Mammary epithelial cell (primary cell): ENCODE measurements at regions not wholly inside any gene's neighbourhood (a gene's known extent, or its start where the extent isn't known, plus 50 kb on each side); places are given as distances from the start of the nearest gene placed in this dataset.

Experiments
- EZH2 ChIP-seq: IDR thresholded peaks from 2 replicates; pipeline ENCODE4 v1.6.1; 2012; ENCODE audit warnings: low read length, inconsistent platforms, borderline replicate concordance
- TF ChIP-seq, protein P1 (sequence below), 2 donors: IDR thresholded peaks in 1 of 2; conservative IDR thresholded peaks in 1 of 2; 2 replicates each; pipeline ENCODE4 v1.5.1; 2011 to 2012; ENCODE audit warnings: inconsistent platforms in 2 of 2, low read length in 2 of 2, mild to moderate bottlenecking in 2 of 2, control low read depth in 1 of 2, low read depth in 1 of 2; ENCODE audit not compliant: insufficient read depth in 1 of 2; ENCODE audit errors: extremely low read depth in 1 of 2

- TF ChIP-seq, protein P1, sequence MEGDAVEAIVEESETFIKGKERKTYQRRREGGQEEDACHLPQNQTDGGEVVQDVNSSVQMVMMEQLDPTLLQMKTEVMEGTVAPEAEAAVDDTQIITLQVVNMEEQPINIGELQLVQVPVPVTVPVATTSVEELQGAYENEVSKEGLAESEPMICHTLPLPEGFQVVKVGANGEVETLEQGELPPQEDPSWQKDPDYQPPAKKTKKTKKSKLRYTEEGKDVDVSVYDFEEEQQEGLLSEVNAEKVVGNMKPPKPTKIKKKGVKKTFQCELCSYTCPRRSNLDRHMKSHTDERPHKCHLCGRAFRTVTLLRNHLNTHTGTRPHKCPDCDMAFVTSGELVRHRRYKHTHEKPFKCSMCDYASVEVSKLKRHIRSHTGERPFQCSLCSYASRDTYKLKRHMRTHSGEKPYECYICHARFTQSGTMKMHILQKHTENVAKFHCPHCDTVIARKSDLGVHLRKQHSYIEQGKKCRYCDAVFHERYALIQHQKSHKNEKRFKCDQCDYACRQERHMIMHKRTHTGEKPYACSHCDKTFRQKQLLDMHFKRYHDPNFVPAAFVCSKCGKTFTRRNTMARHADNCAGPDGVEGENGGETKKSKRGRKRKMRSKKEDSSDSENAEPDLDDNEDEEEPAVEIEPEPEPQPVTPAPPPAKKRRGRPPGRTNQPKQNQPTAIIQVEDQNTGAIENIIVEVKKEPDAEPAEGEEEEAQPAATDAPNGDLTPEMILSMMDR (conservative IDR thresholded peaks at IDR 0.05 in 1 of 2, IDR thresholded peaks at IDR 0.05 in 1 of 2; ENCODE audit: extremely low read depth in 1 of 2, insufficient read depth in 1 of 2, low read depth in 1 of 2, low read length in 2 of 2), result no peak
- TF ChIP-seq EZH2, result no peak
Observed at GRCh38 chr11:69361466-69361865, 67.5 kb downstream of the MYEOV start.
